ENCODE measurements at regions not wholly inside any gene's neighbourhood (a gene's known extent, or its start where the extent isn't known, plus 50 kb on each side); places are given as distances from the start of the nearest gene placed in this dataset.

DNA sequence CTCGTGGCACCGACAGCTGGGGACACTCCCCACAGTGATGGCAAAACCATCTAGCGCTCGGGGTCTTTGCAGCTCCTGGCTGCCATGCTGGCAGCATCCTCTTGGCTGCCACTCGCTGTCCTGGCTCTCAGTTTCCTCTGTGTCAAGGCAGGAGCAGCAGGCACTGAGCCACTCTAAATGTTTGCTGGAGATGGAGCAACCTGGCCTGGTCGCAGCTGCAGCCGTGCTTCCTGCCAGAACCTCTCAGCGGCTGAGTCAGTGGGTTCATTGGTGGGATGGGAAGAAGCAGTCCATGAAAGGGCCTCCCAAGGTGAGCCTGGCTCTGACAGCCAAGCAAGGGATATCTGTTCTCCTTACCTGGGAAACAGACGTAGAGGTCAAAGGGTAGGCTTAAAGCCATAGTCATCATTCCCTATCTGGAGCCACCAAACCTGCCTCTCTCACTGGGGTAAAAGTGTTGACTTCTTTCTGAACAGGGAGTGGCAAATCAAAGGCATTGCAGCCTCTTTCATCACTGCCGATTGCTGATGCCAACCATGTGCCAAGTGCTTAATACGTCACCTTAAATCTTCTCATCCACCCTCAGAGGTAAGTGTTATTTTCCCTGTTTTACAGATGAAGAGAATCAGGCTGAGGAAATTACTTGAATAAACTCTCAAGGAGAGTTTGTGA is 304.8 kb upstream of the ZNF462 start:
- DNase-seq: no peak

DNA sequence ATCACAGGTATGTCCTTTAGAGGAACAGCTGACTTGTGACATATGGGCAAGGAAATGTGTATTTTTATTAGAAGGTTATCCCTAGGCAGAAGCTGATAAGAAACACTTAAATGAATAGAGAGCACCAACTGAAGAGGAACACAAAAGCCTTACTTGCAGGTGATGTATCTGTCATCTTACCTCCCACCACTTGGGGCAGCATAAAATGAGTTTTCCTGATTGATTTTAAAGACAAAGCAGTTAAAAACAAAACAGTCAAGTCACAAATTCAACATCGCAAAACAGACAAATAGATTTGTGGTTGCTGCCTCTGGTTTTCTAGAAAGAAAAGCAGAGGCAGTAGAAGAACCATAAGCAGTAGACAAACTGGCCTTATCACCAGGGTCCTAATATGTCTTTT is 302.4 kb upstream of the ZNF462 start:
- DNase-seq: no peak

DNA sequence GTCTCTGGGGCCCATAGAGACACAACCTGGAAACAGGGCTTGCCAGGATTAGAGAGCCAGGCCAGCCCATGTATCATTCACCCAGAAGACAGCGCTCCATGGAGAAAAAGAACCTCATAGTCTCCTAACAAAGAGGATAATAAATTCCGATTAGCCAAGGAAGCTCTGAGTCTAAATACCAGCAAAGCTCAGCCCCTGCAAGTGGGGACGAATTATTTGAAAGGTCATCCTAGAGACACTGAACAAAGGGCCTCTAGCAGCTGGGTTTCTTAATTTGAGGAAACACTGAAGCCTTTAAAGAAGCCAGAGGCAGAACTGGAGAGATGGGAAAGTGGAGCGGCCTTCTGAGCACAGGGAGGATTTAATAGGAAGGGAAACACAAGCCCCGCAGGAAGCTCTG is 287.1 kb upstream of the ZNF462 start:
- DNase-seq: no peak

DNA sequence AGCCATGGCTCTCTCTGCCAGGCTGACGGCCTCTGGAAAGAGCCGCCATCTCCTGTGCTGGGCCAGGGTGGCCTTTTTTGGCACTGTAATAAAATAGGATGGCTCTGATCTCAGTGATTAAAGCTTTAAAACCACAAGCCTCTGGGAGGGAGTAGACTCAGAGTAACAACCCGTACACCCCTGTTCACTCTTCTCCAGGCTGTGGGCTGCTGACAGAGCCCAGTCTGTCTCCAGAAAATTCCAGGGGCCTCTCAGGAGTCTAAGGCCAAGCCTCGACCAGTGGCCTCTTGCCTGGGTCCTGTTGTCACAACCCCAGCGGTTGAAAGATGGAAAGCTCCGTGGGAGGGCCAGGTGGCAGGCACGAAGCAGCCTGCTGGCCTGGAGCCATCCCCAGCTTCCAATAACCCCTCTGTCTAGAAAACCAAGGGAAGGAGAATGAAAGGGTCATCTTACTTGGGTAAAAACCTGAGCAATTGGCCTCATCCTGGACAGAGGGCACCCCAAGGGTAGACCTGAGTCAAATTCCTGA is 286.7 kb upstream of the ZNF462 start:
- no peak for DNase-seq

DNA sequence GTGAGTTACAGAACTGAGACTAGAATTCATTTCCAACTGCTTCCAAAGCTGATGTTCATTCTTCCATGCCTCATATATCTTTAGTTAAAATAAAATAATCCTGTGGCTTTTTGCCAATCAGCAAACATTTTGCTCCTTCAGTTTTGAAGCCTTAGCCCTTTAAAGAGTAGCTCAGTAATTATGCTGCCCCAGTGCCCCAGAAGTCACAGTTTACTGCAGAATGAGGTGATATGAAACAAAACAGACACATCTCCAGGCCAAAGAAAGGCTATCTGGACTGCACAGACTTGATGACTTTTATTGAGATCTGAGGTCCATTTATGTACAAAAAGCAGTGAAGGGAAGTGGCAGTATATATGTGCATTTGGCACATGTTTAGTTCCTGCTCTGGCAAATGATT is 285.8 kb upstream of the ZNF462 start:
- DNase-seq: no peak

DNA sequence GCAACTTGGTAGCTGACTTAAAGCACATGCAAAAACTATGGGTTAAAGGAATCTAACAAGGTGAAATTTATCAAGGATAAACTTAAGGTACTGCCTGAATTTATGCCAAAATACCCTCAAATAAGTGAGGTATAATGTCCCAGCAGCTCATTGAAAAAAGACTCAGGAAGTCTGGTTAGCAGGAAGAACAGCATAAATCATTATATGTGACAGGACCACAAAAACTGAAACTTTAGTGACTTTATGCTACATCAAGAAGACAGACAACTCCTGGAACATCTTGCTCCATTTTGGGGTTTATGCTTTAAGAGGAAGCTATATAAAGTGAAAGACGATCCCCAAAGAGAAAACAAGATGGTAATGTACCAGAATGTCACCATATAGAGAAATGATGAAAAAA is 282.4 kb upstream of the ZNF462 start:
- no peak for DNase-seq

DNA sequence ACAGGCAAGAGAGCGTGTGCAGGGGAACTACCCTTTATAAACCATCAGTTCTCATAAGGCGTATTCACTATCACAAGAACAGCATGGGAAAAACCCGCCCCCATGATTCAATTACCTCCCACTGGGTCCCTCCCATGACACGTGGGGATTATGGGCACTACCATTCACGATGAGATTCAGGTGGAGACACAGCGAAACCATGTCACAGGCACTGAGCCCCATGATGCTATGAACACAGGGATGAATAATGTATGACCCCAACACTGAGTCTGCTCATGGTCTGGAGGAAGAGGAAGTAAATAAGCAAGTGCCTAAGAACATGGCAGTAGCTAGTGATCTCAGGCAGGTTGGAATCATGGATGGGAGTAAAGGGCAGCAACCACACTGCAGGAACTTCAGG is 281.0 kb upstream of the ZNF462 start:
- no peak for DNase-seq

DNA sequence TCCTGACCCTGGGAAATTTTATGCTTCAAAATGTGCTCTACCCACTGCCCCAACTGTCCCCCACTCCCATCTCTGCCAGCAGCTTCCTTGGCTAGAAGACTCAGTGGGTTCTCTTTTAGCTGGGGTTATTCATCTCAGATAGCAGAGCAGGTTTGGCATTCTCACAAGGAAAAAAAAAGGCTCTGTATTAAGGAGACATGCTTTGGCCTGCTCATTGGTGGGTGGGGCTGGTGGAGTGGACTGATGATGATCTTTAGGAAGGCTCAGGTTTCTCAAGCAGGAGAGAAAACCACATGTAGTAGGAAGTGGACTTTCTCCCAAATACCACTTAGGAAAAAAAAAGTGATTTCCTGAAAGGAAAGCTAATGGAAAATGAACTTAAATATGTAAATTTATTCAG is 279.2 kb upstream of the ZNF462 start:
- DNase-seq: no peak

DNA sequence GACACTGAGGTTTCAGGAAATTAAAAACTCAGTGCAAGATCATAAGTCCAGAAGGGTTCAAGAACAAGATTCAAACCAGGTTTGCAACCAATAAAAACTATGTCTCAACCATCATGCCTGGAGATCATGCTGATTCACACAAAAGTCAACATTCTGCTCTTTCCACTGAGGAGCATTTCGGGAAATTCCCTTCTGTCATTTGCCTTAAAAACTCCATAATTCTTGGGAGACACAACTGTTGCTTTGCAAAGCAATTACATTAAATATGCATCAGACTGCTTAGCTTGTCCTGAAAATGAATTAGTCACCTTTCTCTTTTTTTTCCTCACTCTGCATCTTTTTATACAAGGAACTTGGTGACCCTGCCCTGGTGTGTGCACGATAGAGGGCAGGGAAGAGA is 275.9 kb upstream of the ZNF462 start:
- no peak for DNase-seq

DNA sequence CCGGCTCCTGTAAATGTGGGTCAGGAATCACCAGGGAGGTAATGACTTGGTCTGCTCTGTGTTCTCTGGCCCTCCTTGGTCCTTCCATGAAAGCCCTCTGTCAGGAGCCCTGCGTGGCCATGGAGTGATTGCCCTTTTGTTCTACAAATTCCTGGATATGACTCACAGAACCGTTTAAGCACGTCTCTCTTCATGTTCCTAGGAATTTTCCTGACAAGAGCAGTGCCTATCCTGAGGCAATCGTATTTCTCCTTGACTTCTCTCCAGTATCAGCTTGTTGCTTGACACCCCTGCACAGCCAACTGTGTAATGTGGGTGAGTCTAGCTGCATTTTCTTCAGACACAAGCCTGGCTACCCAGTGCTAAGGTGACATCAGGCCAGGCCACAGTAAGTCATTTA is 274.3 kb upstream of the ZNF462 start:
- DNase-seq: no peak

DNA sequence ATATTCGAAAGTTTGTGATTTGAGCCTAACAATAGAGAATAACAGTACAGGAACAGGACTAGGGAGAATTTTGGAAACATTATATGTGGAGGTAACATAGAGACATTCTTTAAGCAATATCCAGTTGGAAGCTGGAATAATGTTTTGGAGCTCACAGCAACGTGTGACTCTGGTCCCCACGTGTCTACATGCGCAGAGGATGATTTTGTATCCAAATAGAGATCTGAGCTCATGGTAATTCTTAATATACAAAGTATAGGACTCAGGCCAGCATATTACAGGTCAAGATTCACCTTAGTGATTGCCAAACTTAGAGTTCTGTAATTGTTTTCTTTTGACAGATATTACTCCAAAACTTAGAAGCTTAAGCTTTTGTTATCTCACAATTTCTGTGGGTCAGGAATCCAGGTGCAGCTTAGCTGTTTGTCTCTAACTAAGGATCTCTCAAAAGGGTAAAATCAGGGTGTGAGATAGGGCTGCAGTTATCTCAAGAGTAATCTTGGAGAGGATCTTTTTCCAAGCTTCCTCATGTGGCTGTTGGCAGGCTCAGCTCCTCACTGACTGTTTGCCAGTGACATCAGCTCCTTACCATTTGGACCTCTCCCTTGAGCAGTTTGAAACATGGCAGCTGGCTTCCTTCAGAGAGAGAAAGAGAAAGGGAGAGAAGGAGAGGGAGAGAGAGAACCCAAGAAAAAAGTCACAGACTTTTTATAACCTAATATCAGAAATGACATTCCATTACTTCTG is 272.0 kb upstream of the ZNF462 start:
- no peak for DNase-seq

DNA sequence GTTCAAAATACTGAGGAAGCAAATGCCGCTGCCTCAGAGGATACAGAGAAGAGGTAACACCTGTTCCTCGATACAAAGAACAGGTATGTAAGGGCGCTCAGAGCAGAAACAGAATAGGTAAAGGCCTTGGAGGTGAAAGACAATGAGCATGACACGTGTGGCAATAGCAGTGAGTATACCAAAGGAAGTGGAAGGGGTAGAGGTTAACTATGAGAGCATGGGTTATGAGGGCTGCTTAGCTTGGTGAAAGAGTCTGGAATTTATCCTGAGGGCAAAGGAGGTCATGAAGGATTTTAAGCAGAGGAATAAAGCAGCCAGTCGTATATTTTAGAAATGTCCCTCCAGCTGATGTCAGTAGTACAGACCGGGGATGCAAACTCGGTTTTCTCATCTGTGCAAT is 269.8 kb upstream of the ZNF462 start:
- no peak for DNase-seq

DNA sequence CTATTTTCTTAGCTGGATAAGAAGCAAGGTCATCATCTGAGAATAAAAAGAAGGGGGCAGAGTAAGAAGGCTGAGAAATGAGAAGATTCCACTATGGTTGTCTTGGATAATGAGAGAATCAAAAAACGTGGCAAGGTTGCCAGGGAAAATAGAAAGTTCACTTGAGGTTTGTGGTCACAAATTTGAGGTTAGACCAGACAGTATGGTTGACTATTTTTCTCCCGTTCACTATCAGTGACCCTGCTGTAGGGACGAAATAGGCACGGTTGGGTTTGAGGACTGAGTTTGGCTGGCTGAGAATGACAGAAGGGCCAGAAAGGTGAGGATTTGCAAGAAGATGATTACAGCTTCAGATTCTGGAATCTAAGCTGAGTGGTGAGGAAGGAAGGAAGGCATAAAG is 266.0 kb upstream of the ZNF462 start:
- DNase-seq: no peak

DNA sequence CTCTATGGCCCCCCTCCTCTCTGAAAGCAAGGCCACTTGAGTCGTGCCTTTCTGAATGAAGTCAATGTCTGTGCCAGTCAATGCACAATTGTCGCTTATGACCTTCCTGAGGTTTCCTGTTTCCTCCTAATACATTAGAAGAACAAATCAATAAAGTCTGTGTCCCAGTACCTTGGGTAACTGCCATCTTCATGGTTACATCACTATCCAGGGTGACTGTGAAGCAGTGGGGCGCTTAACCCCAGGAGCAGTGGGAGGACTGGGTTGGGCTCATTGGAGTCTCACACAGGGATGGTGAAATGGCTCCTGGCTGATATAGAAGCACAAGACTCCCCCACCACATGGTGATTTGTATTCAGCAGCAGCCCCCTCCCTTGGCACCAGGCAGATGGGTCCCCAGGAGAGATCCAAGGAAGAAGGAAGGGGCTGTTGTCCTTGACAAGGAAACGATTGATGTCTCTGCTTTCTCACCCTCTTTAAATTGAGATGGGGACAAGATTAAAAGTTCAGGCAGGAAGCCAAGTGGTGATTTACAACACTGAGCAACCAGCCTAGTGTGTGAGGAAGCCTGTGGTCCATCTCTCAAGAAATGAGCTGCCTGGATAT is 261.9 kb upstream of the ZNF462 start:
- DNase-seq: no peak

DNA sequence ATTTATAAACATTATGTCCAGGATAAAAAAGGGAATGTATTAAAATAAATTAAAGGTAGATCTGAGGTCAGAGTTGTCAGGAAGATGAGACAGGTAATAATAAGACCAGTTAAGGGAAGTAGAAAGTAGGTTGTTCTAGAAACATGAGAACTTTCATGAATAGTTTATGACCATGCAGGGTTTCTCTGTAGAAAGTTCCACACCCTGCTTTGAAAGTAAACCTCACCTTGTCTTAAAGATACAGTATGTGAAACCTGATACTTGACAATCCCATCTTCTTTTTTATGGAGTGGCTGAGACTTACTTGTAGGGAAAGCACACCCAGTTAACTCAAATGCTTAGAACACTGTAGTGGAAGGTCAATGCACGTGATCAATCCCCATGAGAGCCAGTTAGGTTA is 260.6 kb upstream of the ZNF462 start:
- no peak for DNase-seq

DNA sequence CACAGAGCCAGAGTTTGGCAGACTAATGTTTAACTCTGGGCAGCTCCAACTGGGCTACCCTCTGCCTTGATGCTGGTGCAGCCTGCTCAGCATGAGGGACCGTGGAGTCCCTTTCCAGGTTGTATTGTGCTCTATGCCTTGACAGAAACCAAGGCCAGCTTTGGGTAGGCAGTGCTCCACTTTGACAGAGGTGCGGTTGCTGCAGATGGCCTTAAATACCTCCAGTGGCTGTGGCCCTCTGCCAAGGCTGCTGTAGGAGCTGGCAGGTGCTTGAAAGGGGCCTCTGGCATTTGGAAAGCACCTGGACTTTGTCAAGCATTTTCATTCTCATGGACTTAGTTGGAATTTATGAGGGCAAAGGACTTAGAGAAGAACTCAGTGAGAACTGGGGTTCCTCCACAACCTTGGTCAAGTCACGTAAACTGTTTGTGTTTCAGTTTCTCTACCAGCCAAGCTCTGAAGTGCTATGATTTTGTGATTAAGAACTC is 249.7 kb upstream of the ZNF462 start:
- DNase-seq: no peak

DNA sequence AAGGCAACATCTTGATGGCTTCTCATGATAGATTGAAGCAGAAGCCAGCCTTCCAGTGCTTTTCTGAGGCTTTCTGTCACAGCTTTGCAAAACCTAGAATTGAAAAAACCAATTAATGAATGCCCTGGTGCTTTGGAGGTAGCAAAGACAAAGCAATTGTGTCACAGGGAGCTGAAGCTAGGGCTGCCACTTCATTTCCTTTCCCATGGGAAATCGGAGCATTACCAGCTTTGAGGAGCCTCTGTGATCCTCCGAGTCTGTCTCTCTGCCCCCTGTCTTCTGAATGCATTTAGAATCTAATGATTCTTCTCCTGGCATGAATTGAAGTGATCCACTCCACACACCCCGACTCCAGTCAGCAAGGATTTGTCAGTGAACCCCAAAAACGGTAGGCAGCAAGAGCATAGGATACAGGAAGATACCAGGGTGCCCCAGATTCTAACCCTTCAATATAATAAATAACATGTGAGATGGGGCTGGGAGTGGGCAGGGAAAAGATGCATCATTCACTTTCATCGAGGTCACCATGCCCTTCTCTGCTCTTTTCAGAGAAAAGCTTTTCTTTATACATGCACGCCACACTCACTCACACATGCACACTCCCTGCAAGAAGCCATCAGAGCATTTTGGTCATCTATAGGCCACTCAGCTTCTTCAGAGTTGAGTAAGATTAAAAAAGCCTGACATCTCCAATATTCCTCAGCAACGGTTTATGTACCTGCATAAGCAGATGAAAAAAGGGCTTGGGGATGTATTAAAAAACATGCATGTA is 247.7 kb upstream of the ZNF462 start:
- DNase-seq: no peak

DNA sequence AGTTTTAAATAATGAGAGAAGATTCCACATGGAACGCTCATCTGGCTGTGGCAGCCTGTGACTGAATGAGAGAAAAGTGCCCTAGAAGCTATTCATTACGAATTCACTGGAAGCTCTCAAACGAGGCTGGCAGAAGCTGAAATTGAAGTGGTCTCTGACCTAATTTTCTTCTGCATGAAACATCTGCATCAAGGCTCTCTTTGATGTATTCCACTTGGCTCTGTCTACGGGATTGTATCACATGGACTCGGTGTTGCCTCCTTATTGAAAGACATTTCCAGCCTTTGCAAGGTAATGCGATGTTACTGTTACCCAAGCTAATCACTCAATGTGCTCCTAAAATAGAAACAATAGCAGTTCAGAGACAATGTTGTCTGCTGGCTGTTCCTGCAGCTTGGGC is 246.9 kb upstream of the ZNF462 start:
- DNase-seq: no peak

DNA sequence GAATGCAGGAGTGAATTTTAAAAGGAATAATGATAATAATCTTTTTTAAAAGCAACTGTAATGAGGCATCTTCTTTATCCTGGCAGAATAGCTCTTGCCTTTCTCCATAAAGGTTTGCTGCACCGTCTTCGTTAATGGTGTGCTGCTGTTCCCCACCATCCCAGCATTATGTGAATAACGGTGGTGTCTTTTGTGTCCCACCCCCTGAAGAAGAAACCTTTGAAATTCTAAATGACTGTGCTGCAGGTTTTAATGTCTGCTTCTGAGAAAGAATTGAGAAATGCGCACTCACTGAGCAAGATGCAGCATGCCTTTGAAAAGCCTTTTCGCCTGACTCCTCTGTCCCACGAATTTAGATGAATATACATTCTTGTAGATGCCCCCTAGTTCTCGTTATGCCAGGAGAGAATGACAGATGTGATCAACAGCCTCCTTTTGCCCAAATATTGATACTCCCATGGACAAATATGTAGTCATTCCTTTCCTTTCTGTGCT is 246.1 kb upstream of the ZNF462 start:
- DNase-seq: no peak

DNA sequence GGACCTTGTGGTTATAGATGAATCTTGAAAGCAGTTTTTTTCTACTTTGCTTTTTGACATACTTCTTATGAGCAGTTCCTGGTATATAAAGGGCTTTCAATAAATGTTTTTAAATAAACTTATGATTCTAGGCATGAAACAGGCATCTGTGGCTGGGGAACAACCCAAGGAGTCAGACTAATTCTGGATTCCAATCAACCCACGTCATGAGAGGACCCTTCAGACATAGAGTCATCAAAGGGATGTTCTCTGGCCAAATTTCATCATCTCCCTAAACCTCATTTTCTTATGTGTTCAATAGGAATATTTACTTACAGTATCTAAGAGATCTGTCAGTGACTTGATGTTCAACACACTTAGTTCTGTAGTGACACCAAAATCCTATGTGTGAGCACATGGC is 243.8 kb upstream of the ZNF462 start:
- no peak for DNase-seq

DNA sequence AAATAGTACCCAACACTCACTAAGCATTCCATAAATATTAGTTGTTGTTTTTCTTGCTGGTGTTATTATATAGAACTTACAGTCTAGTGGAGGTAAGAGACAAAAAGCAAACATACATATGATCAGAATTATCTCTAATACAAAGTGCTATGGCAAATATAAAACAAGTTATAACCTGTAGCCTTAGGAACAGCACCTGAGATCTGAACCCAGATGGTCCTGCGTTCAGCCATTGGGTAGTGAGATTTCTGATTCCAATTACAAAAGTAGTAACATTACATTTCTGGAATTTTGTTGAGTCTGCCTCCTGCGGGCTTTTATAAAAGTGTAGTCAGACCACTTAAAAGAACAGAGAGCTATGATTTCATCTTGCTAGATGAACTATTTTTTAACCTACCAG is 242.9 kb upstream of the ZNF462 start:
- DNase-seq: no peak

DNA sequence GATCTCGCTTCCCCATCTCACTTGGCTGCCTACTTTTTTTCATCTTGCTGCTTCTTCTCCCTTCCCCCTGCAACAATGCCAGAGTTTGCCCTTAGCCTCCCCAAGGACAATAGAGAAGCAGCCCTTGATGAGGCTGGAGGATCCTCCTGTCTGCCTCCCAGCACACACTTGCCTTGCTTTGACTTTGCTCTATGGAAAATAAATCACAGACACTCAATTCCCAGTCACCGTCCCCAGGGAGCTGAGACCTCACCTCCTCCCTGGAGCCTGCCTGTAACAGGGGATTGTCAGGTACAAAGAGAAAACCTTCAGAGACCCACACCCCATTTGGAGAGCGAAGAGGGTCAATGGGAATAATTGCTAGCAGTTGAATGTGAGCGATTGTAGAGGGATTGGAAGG is 242.1 kb upstream of the ZNF462 start:
- DNase-seq: no peak

Measured in right forelimb (tissue), 1 donor.